ENCODE measurements at regions not wholly inside any gene's neighbourhood (a gene's known extent, or its start where the extent isn't known, plus 50 kb on each side); places are given as distances from the start of the nearest gene placed in this dataset.

- no peak for TF ChIP-seq RARB (CRISPR knock-in tag; IDR thresholded peaks at IDR 0.05)
- TF ChIP-seq PATZ1 (CRISPR knock-in tag; IDR thresholded peaks at IDR 0.05; ENCODE audit: borderline replicate concordance) = no peak
- TF ChIP-seq CREB5 (CRISPR knock-in tag; IDR thresholded peaks at IDR 0.05; ENCODE audit: low read depth) = no peak
- TF ChIP-seq ZNF8 (CRISPR knock-in tag; IDR thresholded peaks at IDR 0.05) = no peak
- TF ChIP-seq TOX (CRISPR knock-in tag; IDR thresholded peaks at IDR 0.05; ENCODE audit: borderline replicate concordance) = no peak
- TF ChIP-seq ZFP3 (CRISPR knock-in tag; IDR thresholded peaks at IDR 0.05) = no peak
- TF ChIP-seq TCF4 (CRISPR knock-in tag; IDR thresholded peaks at IDR 0.05; ENCODE audit: borderline replicate concordance) = no peak
- TF ChIP-seq OSR1 (CRISPR knock-in tag; IDR thresholded peaks at IDR 0.05) = no peak
- TF ChIP-seq ESRRG (CRISPR knock-in tag; IDR thresholded peaks at IDR 0.05) = no peak
- no peak for TF ChIP-seq CSDC2 (CRISPR knock-in tag; IDR thresholded peaks at IDR 0.05)
- no peak for TF ChIP-seq TSHZ2 (CRISPR knock-in tag; IDR thresholded peaks at IDR 0.05)
- no peak for TF ChIP-seq GLIS3 (CRISPR knock-in tag; IDR thresholded peaks at IDR 0.05)
Observed at GRCh38 chrX:5632887-5633286, 595.8 kb downstream of the NLGN4X start.
